Hematopoietic multipotent progenitor cell (in vitro differentiated cells): ENCODE measurements at regions not wholly inside any gene's neighbourhood (a gene's known extent, or its start where the extent isn't known, plus 50 kb on each side); places are given as distances from the start of the nearest gene placed in this dataset.
A peak's percentile ranks its signal among the peaks of the same experiment; 100 is the strongest.

Experiments
- DNase-seq, 3 donors: peaks; one replicate each; pipeline ENCODE4 v3.0.0-alpha.2; 2011 to 2015; ENCODE audit warnings: low read depth in 2 of 3, low spot score in 2 of 3

DNA sequence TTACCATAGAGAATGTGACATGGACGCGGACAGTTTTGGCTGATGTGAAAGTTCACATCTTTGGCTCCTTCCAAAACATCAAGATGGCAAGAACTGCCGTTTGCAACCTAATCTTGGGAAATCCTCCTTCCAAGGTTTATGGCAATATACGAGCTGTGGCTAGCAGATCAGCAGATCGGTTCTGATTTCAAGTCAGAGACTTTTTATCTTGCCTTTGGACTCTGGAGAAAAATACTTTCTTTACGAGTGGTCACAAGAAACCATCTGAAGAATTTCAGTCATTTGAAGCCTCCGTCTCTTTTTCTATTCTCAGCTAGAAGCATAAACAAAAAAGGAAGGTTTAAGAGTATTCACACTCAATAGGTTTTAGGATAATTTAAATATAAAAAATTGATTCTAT, 153.5 kb upstream of the MEIS2 start:
- no peak for DNase-seq

DNA sequence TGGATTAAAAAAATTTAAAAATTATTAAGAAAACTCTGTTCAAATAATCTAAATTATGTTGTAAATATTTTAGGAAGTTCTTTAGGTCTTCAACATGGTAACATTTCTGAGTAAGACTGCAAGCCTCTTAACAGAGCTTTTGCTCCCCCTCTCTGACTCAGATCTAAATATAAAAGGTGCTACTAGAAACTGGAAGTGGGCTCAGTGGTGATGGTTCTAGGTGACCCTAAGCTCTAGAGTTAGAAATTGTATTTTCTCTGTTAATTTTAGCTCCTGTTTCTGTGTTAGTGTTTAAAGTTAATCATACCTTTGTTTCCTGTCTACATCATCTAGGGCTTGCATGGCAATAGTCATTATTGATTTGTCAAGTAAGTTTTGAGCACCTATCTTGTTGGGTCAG, 159.9 kb upstream of the MEIS2 start:
- DNase-seq: no peak

DNA sequence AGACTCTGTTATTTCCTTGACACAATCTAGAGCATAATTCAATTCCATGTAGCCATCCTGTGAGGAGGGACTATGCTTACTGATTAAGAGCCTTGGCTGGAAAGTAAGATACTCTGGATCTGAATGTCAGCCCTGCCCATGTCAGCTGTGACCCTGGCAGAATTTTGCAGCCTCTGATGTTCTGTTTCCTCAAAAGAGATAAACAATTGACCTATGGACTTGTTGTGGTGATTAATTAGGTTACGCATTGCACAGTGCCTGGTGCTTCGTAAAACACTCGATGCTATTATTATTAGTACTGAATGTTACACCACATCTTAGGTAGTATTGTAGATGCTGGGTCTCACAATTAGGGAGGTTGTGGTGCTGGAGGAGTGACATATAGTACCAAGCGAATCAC, 161.3 kb upstream of the MEIS2 start:
- no peak for DNase-seq

DNA sequence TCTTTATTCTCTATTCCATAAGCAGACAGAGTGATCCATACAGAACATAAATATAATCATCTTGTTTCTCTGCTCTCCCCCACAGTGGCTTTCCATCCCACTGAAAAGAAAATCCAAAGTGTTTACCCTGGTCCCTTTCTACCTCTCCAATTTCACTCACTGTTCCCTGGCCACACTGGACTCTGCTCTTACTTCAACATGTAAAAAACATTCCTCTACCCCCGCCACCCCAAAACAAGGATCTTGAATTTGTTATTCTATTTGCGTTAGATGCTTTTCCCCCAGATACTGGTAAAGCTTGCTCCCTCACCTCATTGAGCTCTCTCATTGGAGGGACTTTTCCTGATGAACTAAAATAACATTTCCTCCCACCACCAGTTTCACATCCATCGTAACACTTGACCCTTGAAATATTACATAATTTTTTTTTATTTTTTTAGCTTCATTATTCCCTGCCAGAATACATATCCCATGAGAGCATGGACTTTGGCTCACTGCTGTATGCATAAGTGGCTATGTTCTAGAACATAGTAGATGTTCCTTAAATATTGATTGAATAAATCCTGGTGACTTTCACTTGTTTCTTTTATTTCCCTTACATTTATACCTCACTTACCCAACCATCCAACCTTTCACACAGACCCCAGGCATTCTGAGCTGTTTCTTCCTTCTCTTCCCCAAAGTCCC, 162.7 kb upstream of the MEIS2 start:
- no peak for DNase-seq

DNA sequence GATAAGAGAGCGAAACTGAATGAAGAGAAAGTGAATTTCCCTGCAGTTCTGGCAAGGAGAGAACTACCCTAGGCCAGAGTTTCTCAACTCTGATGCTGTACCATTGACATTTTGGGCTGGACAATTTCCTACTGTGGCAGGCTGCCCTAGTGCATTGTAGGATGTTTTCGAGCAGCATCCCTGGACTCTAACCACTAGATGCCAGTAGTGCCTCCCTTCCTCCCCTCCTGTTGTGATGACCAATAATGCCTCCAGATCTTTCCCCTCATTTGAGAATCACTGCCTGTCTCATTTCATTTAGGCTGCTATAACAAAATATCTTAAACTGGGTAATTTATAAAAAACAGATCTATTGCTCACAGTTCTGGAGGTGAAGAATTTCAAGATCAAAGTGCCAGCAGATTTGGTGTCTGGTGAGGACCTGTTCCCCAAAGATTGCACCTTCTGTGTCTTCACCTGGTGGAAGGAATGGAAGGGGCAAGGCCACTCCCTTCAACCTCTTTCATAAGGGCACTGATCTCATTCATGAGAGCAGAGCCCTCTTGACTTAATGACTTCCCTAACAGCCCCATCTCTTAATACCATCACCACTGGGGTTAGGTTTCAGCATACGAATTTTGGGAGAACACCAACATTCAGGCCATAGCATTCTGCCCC, 188.9 kb upstream of the MEIS2 start:
- DNase-seq: peak in 2 of 3 donors; percentile 3 to 33

DNA sequence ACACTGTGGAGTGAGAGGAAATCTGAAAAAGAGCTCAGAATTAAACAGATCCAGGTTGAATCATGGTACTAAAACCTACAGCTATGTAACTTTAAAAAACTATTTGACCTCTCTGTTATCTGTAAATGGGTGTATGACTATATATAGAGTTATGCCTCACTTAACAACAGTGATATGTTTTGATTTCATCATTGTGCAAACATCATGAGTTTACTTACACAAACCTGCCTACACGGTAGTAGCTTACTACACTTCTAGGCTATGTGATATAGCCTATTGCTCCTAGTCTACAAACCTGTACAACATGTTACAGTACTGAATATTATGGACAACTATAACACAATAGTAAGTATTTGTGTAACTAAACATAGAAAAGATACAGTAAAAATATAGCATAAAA, 191.6 kb upstream of the MEIS2 start:
- no peak for DNase-seq

DNA sequence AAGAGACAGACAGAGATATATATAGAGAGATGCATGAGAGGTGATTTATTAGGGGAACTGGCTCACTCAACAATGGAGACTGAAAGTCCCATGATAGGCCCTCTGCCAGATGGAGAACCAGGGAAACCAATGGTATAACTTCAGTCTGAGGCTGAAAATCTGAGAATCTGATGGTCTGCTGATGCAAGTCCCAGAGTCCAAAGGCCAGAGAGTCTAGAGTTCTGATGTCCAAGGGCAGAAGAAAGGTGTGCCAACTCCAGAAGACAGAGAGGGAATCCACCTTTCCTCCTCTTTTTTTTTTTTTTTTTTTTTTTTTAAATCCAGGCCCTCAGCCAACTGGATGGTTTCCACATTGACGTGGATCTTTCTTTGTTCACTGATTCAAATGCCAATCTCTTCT, 197.9 kb upstream of the MEIS2 start:
- DNase-seq: no peak

DNA sequence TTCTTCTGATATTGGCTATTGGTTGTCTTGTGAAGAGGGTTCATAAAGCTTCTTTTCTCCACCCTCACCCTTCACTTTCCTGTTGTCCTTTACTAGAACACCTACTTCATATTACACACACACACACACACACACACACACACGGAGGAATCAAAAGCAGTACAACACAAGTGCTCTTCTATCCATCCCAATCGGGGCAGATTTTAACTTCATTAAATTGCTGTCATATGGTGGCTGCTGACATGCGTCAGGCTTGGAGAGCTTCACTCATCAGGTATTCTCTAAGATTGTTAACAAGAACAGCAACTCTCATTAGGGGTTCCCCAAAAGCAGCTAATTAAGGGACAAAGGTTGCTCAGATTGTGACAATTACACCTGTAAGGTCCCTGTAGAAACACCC, 239.1 kb upstream of the MEIS2 start:
- DNase-seq: no peak

DNA sequence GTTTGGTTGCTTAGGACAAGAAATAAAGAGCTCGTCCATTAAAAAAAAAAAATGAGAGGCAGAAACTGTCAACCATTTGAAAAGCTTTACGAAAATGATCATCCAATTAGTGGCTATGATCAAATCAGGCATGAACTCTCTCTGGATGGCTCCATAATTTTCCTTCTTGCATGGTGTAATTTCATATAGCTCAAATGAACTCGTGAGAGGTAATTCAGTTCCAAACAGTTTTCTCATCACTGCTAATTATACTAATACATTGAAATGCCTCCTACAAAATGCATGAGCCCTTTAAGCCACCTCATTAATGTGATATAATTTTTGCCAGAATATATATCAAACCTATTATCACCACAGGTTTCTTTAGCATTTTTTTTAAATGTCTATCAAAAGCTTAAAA, 239.5 kb upstream of the MEIS2 start:
- no peak for DNase-seq

DNA sequence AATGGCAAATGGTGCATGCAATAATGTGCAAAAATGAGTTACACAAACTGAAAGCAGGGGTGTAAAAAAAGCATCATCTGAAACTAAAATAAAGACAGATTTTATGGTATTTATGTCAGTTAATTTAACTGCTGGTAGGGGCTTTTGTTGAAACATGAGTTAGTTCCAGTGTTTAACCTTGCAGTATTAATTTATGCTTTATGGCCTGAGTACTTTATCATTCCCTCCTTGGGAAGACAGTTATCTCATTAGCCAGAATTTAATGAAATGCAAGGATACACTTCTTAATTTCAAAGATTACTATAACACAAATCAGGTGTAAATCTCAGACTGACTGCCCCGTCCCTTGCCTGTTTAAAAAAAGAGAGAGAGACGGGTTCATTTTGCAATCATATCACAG, 240.1 kb upstream of the MEIS2 start:
- DNase-seq: no peak

DNA sequence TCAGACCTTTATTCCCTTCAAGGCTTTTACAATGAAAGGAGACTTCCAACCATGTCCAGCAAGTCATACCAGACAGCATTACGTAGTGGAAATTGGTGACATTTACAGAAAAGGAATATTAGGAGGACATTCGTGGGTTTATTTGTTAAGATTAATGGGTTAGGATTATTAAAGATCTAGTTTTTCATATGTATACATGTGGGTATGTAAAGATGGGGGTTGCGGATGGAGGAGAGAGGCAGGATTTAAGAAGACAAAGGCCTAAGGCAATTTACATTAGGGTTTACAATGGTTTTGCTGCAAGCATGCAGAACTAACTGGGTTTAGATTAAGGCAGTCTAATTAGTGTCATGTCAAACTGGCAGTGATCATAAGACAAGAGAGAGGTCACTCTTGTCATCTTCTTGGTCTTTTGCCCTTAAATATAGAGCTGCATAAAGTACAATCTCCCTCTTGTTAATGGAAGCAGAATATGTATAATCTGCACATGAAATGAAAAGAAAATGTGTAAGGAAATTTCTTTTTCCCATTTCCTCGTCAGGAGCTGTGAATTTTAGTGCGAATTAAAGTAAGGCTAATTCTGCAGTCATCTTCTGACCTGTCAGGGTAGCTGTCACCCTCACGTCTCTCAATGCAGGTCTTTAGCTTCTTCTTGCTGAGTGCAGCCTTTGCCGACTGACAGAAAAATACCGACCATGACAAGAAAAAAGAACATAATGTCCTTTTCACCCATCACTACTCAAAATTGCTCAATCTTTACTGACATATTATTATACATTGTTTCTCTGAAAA, 258.9 kb upstream of the MEIS2 start:
- DNase-seq: no peak

DNA sequence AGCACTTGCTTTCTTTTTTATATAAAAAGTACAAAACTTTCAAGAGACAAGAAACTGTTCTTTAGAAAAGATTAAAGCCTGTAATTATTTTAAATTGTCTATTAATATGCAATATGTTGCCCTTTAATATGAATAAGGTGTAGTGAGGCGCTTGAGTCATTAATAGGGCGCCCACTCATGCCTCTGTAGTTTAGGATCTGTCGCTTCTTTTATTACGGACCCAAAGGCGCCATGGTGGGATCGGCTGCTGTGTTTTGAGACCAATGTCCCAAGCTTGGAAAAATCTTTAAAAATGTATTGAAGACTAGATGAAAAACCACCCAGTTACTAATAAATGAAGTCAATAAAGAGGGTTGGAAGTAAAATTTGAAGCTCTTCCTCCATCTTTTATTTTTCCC, 259.5 kb upstream of the MEIS2 start:
- DNase-seq: no peak

DNA sequence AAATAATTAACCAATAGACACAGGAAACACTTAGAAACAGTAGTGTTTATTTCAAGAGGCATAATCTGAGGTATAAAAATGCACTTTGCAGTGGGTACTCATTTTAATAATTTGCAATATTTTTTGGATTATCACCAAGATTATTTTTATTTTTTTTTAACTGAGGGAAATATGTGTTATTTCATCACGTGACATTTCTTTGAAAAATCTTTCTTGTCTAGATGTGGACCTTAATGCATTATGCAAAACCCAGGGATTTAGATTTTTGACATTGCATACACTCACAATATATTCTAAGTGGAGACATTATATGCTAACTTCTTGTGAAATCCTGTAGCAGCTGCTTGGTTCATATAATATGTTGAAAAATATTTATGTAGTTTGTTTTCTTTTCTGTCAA, 260.4 kb upstream of the MEIS2 start:
- no peak for DNase-seq

DNA sequence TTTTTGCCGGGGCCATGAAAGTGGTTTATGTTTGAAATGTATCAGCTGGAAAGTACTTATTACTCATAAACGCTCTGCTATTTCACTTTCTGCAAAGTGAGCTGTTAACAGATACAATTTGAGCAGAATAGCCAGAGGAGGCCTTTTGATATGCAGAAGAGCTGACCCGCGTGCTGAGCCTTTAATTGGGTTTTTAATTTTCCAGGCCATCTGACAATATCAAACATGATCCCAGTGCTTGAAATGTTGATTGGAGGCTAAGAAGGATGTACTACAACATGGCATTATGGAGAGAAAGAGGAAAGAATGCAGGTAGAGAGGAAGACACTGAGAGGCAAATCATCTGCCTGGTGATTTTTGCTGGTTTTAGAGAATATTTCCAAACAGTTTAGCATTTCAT, 261.3 kb upstream of the MEIS2 start:
- DNase-seq: no peak

DNA sequence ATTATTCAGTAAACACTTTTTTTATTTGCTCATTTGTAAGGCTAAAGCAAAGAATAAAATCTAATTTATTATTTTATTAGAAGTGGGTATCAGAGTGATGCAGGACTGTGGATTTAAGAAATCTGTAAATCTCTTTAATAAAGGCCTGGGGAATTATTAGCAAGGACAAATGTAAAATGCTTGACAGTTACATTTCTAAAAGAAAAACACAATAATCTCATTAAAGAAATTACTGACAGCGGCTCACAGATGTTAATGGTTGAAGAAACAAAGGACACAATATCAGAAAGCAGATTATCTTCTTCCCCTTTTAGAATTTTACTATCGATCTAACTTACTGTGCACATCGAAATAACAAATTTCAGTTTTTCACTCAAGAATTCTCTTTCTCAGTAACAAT, 262.1 kb upstream of the MEIS2 start:
- no peak for DNase-seq

DNA sequence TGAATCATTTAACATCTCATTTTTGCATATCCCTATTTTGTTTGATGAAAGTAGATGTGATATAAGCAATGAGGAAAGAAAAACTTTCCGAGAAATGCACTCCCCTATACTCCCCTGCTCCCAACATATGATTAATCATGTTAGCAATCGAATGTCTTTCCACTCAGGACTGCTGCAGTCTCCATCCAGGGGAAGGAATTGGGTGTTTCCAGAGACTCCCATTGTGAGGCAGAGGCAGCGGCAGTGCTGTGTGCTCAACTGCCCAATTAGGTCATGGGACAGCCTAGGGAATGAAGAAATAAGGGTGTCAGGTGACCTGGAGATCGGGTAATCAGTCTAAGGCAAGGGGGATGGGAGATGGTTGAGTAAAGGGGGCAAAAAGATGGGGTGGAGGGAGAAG, 268.6 kb upstream of the MEIS2 start:
- DNase-seq: no peak

DNA sequence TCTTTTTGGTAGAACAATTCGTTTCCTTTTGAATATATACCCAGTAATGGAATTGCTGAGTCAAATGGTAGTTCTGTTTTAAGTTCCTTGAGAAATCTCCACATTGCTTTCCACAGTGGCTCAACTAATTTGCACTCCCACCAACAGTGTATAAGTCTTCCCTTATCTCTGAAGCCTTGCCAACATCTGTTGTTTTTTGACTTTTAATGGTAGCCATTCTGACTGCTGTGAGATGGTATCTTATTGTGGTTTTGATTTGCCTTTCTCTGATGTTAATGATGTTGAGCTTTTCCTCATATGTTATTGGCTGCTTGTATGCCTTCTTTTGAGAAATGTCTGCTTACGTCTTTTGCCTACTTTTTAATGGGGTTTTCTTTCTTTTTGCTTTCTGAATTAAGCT, 270.6 kb upstream of the MEIS2 start:
- peak in 2 of 3 donors; percentile 53 to 95 for DNase-seq

DNA sequence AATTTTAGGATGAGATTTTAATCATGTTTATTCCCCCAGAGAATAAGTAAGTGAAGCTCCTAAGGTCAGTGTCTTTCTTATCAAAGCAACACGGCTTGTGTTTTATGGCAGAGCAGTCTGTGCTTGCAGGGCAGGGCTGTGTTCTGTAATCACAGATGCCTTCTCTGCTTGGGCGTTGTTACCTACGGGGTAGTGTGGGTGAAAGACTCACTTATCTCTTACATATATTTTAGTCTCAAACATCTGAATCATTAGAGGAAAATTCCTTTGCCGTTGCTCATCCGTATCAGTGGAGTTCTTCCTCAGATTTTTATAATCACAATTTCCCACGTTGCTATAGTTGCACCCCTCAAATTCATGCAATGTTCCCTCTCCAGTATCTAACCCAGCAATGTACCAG, 271.7 kb upstream of the MEIS2 start:
- DNase-seq: no peak

DNA sequence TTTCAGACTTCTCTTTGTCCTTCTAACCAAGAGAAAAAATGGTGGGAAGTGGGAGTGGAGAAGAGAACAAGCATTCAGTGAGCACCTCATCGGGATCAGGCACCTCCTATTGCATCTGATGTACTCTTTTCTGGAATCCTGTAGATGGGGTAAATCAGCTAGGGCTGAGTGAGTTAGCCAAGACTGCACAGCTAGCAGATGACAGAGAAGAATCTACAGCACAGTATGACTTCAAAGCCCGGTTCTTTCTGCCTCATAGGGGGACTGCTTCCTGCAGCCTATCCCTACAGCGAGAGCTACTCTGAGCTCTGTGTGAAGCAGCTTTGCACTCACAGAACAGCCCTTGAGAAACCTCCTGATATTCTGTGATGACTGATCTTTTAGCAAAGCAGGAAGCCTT, 275.2 kb upstream of the MEIS2 start:
- DNase-seq: peak in 1 of 3 donors; percentile 10

DNA sequence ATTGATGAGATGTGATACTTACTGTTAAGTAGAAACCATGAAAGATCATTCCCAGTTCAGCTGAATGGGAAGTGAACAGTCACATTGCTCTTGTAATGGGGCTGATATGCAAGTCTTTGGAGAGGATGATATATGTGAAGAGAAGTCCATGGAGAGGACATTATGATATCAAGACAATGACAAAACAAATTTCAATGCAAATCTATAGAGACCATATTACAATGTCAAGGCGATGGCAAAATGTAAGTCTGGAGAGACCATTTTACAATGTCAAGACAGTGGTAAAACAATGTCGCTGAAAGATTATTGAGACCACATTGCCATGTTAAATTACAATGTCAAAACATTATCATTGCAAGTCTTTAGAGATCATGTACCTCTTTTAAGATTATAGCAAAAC, 277.1 kb upstream of the MEIS2 start:
- no peak for DNase-seq

DNA sequence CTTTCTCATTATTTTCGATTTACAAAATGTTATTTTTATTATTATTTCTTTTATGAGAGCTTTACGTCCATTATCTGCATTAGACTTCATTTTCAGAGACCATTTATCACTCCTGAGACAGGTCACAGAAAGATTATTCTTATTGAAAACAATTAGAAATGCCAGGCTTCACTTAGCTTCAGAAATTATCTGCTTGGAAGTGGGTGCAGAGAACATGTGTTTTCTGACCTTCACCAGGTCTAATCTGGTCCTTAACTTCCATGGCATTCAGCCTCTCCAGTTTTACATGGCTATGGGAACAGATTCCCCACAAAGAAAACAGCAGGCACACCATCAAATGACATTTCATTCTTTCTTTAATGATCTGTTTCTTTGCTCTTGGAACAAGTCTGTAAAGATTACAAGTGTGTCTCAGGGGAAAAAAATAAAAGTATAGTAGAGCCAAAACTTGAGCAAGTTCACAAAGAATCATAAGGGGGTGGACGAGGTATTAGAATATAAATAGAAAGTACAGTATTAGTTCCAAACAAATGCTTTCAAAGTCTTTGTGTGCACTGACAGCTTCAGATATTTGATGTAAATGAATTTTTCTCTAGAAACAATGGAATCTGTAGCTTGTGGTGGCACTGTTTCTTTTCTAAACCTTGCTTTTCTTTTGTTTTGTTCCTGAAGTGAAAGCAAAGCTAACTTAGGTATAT, 294.2 kb upstream of the MEIS2 start:
- DNase-seq: no peak

DNA sequence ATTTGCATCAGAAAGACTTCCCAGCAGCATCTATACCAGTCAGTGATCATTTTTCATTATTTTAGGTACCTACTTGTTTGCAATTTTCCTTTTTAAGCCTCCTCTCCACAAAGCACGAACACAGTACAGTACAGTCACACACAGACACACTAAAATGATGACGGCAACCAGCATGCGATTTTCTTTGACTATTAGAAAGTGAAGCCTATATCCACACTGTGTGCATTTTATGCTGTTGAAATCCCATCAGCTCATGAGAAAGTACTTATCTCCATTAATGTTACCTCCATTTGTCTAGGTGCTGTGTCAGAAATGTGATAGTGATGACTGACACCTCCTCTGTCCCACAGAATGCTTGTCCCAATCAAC, 294.7 kb upstream of the MEIS2 start:
- no peak for DNase-seq
